Esophagus muscularis mucosa (tissue), 4 donors: ENCODE measurements at regions not wholly inside any gene's neighbourhood (a gene's known extent, or its start where the extent isn't known, plus 50 kb on each side); places are given as distances from the start of the nearest gene placed in this dataset.

Experiments
- DNase-seq: peaks from one replicate; pipeline ENCODE4 v3.0.0-alpha.2; 2017; ENCODE audit errors: extremely low spot score
- H3K27ac ChIP-seq, 4 donors: fragments of 200-600 bp; sonication (generic); replicated peaks in 1 of 4; 1 replicate in 3 of 4; 2 replicates in 1 of 4; pipeline ENCODE4 v1.5.1; 2016 to 2019; ENCODE audit warnings: mild to moderate bottlenecking in 1 of 4
- H3K27me3 ChIP-seq, 4 donors: fragments of 200-600 bp; sonication (generic); one replicate each; pipeline versions ENCODE4 v1.5.1 to v1.6.0; 2016 to 2019
- H3K36me3 ChIP-seq, 4 donors: fragments of 200-600 bp; sonication (generic); one replicate each; pipeline ENCODE4 v1.5.1; 2016 to 2019
- H3K4me1 ChIP-seq, 4 donors: fragments of 200-600 bp; sonication (generic); one replicate each; pipeline ENCODE4 v1.5.1; 2016 to 2019
- H3K4me3 ChIP-seq, 4 donors: fragments of 200-600 bp; sonication (generic); 1 replicate in 2 of 4; 2 replicates in 2 of 4; pipeline ENCODE4 v1.5.1; 2016 to 2019; ENCODE audit warnings: mild to moderate bottlenecking in 4 of 4, moderate library complexity in 1 of 4
- H3K9me3 ChIP-seq, 4 donors: fragments of 200-600 bp; sonication (generic); 1 replicate in 3 of 4; 2 replicates in 1 of 4; pipeline ENCODE4 v1.5.1; 2016 to 2019
- CTCF ChIP-seq, 3 experiments: fragments of 200-600 bp in 2 of 3; fragments of 450-650 bp in 1 of 3; sonication (generic) in 2 of 3; IDR thresholded peaks; one replicate each; pipeline ENCODE4 v1.5.1; 2017 to 2019; ENCODE audit warnings: antibody characterized with exemption in 3 of 3, mild to moderate bottlenecking in 2 of 3, moderate library complexity in 1 of 3
- EP300 ChIP-seq: sonication (generic); formaldehyde crosslinking; IDR thresholded peaks from one replicate; pipeline ENCODE4 v1.6.1; 2017; ENCODE audit warnings: antibody characterized with exemption
- POLR2A ChIP-seq: fragments of 450-650 bp; IDR thresholded peaks from one replicate; pipeline ENCODE4 v1.6.1; 2017; ENCODE audit warnings: antibody characterized with exemption, moderate library complexity, mild to moderate bottlenecking, low read depth
- POLR2AphosphoS5 ChIP-seq, 2 donors: sonication (generic); formaldehyde crosslinking; IDR thresholded peaks; one replicate each; pipeline ENCODE4 v1.6.1; 2017; ENCODE audit warnings: antibody characterized with exemption in 2 of 2
- WGBS: methylation state at CpG from one replicate; pipeline ENCODE4 v1.1.5; 2018; 5-methylcytosine and 5-hydroxymethylcytosine counted together
- intact Hi-C: fragments of 100-400 bp; cut with DNase I; formaldehyde crosslinking; loops from one replicate; pipeline ENCODE4 v1.15.1; 2023

GRCh38 chr2:186199029-186199428 is 287.0 kb upstream of the ZC3H15 start:
- no peak overlapping the region for H3K4me3 ChIP-seq
- no peaks in the 10 kb centered on the region for H3K36me3 ChIP-seq
- DNase-seq = no peak
- H3K27me3 ChIP-seq = no peaks in the 10 kb centered on the region
- no peaks in the 10 kb centered on the region for H3K4me1 ChIP-seq
- H3K27ac ChIP-seq = no peak overlapping the region
- 77% methylated on average over 1 of the region's 1 CpG for WGBS
- intact Hi-C loops = no loop called here
- no peaks in the 10 kb centered on the region for H3K9me3 ChIP-seq
- TF ChIP-seq POLR2AphosphoS5 (IDR thresholded peaks at IDR 0.05) = no peak

GRCh38 chr2:186201371-186201770 is 284.7 kb upstream of the ZC3H15 start:
- no peaks in the 10 kb centered on the region for H3K36me3 ChIP-seq
- no peak overlapping the region for H3K4me3 ChIP-seq
- H3K9me3 ChIP-seq = no peaks in the 10 kb centered on the region
- H3K4me1 ChIP-seq = no peaks in the 10 kb centered on the region
- no peak for DNase-seq
- TF ChIP-seq POLR2AphosphoS5 (IDR thresholded peaks at IDR 0.05) = no peak
- no peak for TF ChIP-seq POLR2A
- TF ChIP-seq CTCF (IDR thresholded peaks at IDR 0.05) = no peak
- TF ChIP-seq EP300 = no peak
- H3K27ac ChIP-seq = no peak overlapping the region
- intact Hi-C loops = no loop called here
- H3K27me3 ChIP-seq = no peaks in the 10 kb centered on the region

DNA sequence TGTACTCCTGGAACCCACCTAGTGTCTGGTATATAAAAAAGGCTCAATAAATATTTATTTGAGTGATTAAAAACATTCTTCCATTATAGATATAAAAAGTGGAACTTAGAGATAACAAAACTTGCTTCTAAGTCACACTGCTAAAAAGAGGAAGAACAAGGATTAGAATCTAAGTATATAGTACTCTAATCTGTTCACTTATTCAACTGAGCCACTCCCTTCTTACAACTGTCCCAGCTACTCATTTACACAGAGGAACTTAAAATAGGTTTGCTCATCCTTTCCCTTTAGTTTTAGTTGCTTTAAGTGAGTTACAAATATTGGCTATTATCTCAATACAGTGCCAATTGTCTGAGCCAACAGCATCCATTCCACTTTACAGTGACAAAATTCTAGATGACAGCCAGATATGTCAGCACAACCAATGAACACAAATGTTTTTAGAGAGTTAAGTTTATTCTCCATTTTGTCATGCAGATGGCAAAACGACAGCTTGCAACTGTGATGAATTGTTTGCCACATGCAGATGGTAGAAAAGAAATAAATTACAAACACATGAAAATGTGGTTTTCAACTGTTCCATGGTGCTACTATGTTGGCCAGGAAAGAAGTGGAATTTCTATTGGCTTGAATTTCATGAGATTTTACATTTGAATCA is 280.7 kb upstream of the ZC3H15 start:
- intact Hi-C loops = no loop called here
- H3K27me3 ChIP-seq = no peaks in the 10 kb centered on the region
- DNase-seq = no peak
- H3K9me3 ChIP-seq = no peaks in the 10 kb centered on the region
- no peak overlapping the region for H3K4me3 ChIP-seq
- 23% methylated on average over 1 of the region's 1 CpG for WGBS
- TF ChIP-seq POLR2AphosphoS5 (IDR thresholded peaks at IDR 0.05) (no peak), POLR2A (no peak), EP300 (no peak), CTCF (IDR thresholded peaks at IDR 0.05) (no peak)
- H3K36me3 ChIP-seq = no peaks in the 10 kb centered on the region
- no peaks in the 10 kb centered on the region for H3K4me1 ChIP-seq
- H3K27ac ChIP-seq = no peak overlapping the region

GRCh38 chr2:186209532-186209931 is 276.5 kb upstream of the ZC3H15 start:
- H3K27me3 ChIP-seq = no peaks in the 10 kb centered on the region
- 95% methylated on average over 5 of the region's 5 CpGs for WGBS
- H3K4me3 ChIP-seq = no peak overlapping the region
- H3K36me3 ChIP-seq = no peaks in the 10 kb centered on the region
- H3K9me3 ChIP-seq = no peaks in the 10 kb centered on the region
- no peak overlapping the region for H3K27ac ChIP-seq
- no peak for DNase-seq
- no peaks in the 10 kb centered on the region for H3K4me1 ChIP-seq
- intact Hi-C loops = no loop called here
- no peak for TF ChIP-seq POLR2AphosphoS5 (IDR thresholded peaks at IDR 0.05)

DNA sequence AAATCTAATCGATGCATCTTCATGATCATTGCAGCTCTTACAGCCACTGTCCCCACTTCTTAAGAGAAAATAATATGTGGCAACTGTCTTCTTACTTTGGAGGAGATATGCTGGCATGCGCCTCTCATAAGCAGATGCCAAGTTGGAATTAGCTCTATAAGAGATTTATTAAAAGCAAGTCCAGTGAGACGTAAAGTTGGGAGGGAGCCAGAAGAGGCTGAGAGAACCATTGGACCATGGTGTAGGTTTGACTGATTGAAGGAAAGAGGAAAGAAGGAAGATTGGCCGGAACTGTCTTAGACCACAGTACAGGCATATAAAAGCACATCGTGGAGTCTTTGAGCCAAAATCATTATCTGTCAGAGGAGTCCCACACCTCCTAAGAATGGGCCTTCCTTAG is 265.7 kb upstream of the ZC3H15 start:
- H3K4me3 ChIP-seq = no peak overlapping the region

More for the DNA sequence above, 265.7 kb upstream of the ZC3H15 start:
- no peak for DNase-seq
- TF ChIP-seq POLR2A (no peak), CTCF (IDR thresholded peaks at IDR 0.05) (no peak), POLR2AphosphoS5 (IDR thresholded peaks at IDR 0.05) (no peak), EP300 (no peak)
- H3K36me3 ChIP-seq = no peaks in the 10 kb centered on the region
- no peak overlapping the region for H3K27ac ChIP-seq
- H3K4me1 ChIP-seq = no peaks in the 10 kb centered on the region
- WGBS = 90% methylated on average over 5 of the region's 5 CpGs
- intact Hi-C loops = no loop called here
- H3K9me3 ChIP-seq = peaks cover 0 to 5% (median 0%) of the 10 kb centered on the region in 4 donors
- no peaks in the 10 kb centered on the region for H3K27me3 ChIP-seq
